H1 (cell line): ENCODE measurements at regions not wholly inside any gene's neighbourhood (a gene's known extent, or its start where the extent isn't known, plus 50 kb on each side); places are given as distances from the start of the nearest gene placed in this dataset.

Experiments used
- CHD1 ChIP-seq: IDR thresholded peaks from 2 replicates; pipeline ENCODE4 v1.6.1; 2012; ENCODE audit warnings: low read depth, low read length, improper control_type of control experiment
- JUND ChIP-seq: IDR thresholded peaks from 2 replicates; pipeline ENCODE4 v1.6.1; 2011; ENCODE audit warnings: mild to moderate bottlenecking, improper control_type of control experiment, low read length
- KDM5A ChIP-seq: fragments of 200-600 bp; IDR thresholded peaks from 2 replicates; pipeline ENCODE4 v1.7.1; 2012; ENCODE audit warnings: mild to moderate bottlenecking, low read length, inconsistent platforms, mixed read lengths
- POLR2A ChIP-seq, 2 experiments: IDR thresholded peaks; 1 replicate in 1 of 2; 2 replicates in 1 of 2; pipeline ENCODE4 v1.6.1; 2011; ENCODE audit warnings: low read depth in 2 of 2, low read length in 2 of 2, mild to moderate bottlenecking in 2 of 2; ENCODE audit errors: control extremely low read depth in 1 of 2
- POU5F1 ChIP-seq: IDR thresholded peaks from 2 replicates; pipeline ENCODE4 v1.6.1; 2011; ENCODE audit warnings: low read depth, mild to moderate bottlenecking, low read length, moderate library complexity

GRCh38 chr18:70709144-70709543, 420.3 kb downstream of the SOCS6 start (continued):
- TF ChIP-seq KDM5A: no peak
- no peak for TF ChIP-seq POLR2A (IDR thresholded peaks at IDR 0.05; ENCODE audit: control extremely low read depth in 1 of 2, low read depth in 2 of 2, low read length in 2 of 2)
- no peak for TF ChIP-seq POU5F1
- TF ChIP-seq CHD1: no peak
- no peak for TF ChIP-seq JUND
